Transverse colon (tissue), 4 donors: ENCODE measurements at regions not wholly inside any gene's neighbourhood (a gene's known extent, or its start where the extent isn't known, plus 50 kb on each side); places are given as distances from the start of the nearest gene placed in this dataset.

Experiments used
- CTCF ChIP-seq, 5 experiments: fragments of 200-600 bp in 3 of 5; fragments of 450-650 bp in 2 of 5; sonication (generic) in 3 of 5; IDR thresholded peaks; 1 replicate in 2 of 5; 2 replicates in 3 of 5; pipeline ENCODE4 v1.5.1; 2016 to 2017; ENCODE audit warnings: antibody characterized with exemption in 5 of 5, inconsistent platforms in 3 of 5, mild to moderate bottlenecking in 2 of 5, moderate library complexity in 1 of 5
- POLR2A ChIP-seq: fragments of 450-650 bp; IDR thresholded peaks from one replicate; pipeline ENCODE4 v1.6.1; 2016; ENCODE audit warnings: antibody characterized with exemption, mild to moderate bottlenecking, moderate library complexity
- POLR2AphosphoS5 ChIP-seq, 3 donors: sonication (generic); formaldehyde crosslinking; IDR thresholded peaks; one replicate each; pipeline ENCODE4 v1.6.1; 2016; ENCODE audit warnings: antibody characterized with exemption in 3 of 3

DNA sequence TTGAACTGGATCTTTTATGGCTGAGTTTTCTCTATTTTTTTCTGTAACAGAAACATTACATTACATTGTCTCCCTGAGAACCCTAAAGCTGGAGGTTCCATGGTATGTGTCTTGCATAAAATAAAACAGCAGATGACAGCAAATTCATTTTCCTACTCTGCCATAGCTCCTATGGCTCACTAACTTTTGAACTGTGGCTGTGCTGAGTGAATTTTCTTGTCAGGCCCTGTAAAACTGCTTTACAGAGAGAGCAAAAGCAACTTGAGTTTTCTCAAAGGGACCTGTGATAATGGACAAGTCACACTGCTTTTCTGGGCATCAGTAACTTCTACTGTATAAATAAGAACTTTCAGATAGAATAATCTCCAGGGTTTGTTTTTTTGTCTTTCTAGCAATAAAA is 129.9 kb upstream of the TSC22D2 start:
- TF ChIP-seq CTCF (IDR thresholded peaks at IDR 0.05) (no peak), POLR2AphosphoS5 (IDR thresholded peaks at IDR 0.05) (no peak), POLR2A (no peak)
